ENCODE measurements at regions not wholly inside any gene's neighbourhood (a gene's known extent, or its start where the extent isn't known, plus 50 kb on each side); places are given as distances from the start of the nearest gene placed in this dataset.

DNA sequence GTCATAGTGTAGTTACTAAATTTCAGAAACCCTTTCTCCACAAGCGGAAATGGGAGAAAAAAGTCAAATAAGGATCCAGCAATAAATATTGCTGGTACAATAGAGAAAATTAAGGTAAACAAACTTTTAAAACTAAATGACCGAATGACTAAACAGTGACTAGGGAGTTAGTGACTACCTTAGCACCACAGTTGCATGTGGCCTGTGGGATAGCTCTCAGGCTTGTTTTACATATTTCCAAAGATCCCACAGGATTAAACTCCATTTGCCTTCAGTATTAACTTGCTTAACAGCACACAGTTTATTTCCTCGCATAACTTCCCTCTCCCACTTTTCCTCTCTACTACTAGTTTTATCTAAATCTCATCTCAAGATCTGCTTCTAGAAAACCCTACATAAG, 824.3 kb upstream of the KLHL1 start:
- Histone ChIP-seq H3K14ac (ENCODE audit: low read length in 2 of 2) (no peak overlapping the region), H3K4me2 (ENCODE audit: low read length, poor library complexity, severe bottlenecking) (no peak overlapping the region), H3K23ac (ENCODE audit: low read length in 2 of 2) (no peak overlapping the region), H3K4me1 (ENCODE audit: control insufficient read depth, insufficient read depth, low read depth, low read length) (no peaks in the 10 kb centered on the region), H2AK5ac (ENCODE audit: low read length, severe bottlenecking) (no peak overlapping the region), H3K18ac (ENCODE audit: low read depth in 1 of 2, low read length in 2 of 2) (no peak overlapping the region), H2AFZ (ENCODE audit: low read depth, low read length) (no peak overlapping the region), H2BK12ac (ENCODE audit: low read length in 2 of 2) (no peak overlapping the region), H3K9ac (ENCODE audit: low read length) (no peak overlapping the region), H2BK5ac (ENCODE audit: low read depth, low read length, poor library complexity, severe bottlenecking) (no peak overlapping the region), H3K9me3 (ENCODE audit: control insufficient read depth, low read length) (no peaks in the 10 kb centered on the region), H3K27me3 (ENCODE audit: control insufficient read depth in 1 of 2, insufficient read depth in 1 of 2, low read length in 2 of 2) (no peaks in the 10 kb centered on the region), H3K4me3 (ENCODE audit: insufficient read depth in 1 of 2, low read depth in 1 of 2, low read length in 2 of 2) (no peak overlapping the region), H4K8ac (ENCODE audit: low read length) (no peak overlapping the region), H3K4ac (ENCODE audit: low read depth in 1 of 2, low read length in 2 of 2) (no peak overlapping the region), H2BK120ac (ENCODE audit: low read depth, low read length) (no peak overlapping the region), H4K91ac (ENCODE audit: low read length) (no peak overlapping the region), H2BK15ac (ENCODE audit: low read depth, poor library complexity, severe bottlenecking) (no peak overlapping the region), H3K79me1 (replicated peaks; ENCODE audit: low read length, poor library complexity, severe bottlenecking) (no peaks in the 10 kb centered on the region), H3K27ac (ENCODE audit: low read length, poor library complexity, severe bottlenecking) (no peak overlapping the region), H3K36me3 (ENCODE audit: control insufficient read depth in 1 of 2, insufficient read depth in 2 of 2, low read depth in 1 of 2, low read length in 2 of 2) (no peaks in the 10 kb centered on the region)
- 98% methylated on average over 2 of the region's 3 CpGs for WGBS
- no peak for DNase-seq

- Histone ChIP-seq H4K8ac (ENCODE audit: low read length) (no peak overlapping the region), H2BK5ac (ENCODE audit: low read depth, low read length, poor library complexity, severe bottlenecking) (no peak overlapping the region), H2AK5ac (ENCODE audit: low read length, severe bottlenecking) (peak overlapping the region; percentile 16), H3K14ac (ENCODE audit: low read length in 2 of 2) (no peak overlapping the region), H2BK15ac (ENCODE audit: low read depth, poor library complexity, severe bottlenecking) (no peak overlapping the region), H3K4me2 (ENCODE audit: low read length, poor library complexity, severe bottlenecking) (no peak overlapping the region), H2BK120ac (ENCODE audit: low read depth, low read length) (no peak overlapping the region), H2AFZ (ENCODE audit: low read depth, low read length) (no peak overlapping the region), H3K18ac (ENCODE audit: low read depth in 1 of 2, low read length in 2 of 2) (peak overlapping the region in 1 of 2 experiments; percentile 11), H3K4ac (ENCODE audit: low read depth in 1 of 2, low read length in 2 of 2) (no peak overlapping the region), H3K27me3 (ENCODE audit: control insufficient read depth in 1 of 2, insufficient read depth in 1 of 2, low read length in 2 of 2) (no peaks in the 10 kb centered on the region), H2BK12ac (ENCODE audit: low read length in 2 of 2) (no peak overlapping the region), H3K4me3 (ENCODE audit: insufficient read depth in 1 of 2, low read depth in 1 of 2, low read length in 2 of 2) (no peak overlapping the region), H3K9ac (ENCODE audit: low read length) (no peak overlapping the region), H4K91ac (ENCODE audit: low read length) (no peak overlapping the region), H3K27ac (ENCODE audit: low read length, poor library complexity, severe bottlenecking) (peak overlapping the region; percentile 2), H3K23ac (ENCODE audit: low read length in 2 of 2) (no peak overlapping the region), H3K79me1 (replicated peaks; ENCODE audit: low read length, poor library complexity, severe bottlenecking) (no peaks in the 10 kb centered on the region), H3K36me3 (ENCODE audit: control insufficient read depth in 1 of 2, insufficient read depth in 2 of 2, low read depth in 1 of 2, low read length in 2 of 2) (no peaks in the 10 kb centered on the region), H3K9me3 (ENCODE audit: control insufficient read depth, low read length) (no peaks in the 10 kb centered on the region), H3K4me1 (ENCODE audit: control insufficient read depth, insufficient read depth, low read depth, low read length) (peaks cover 6% of the 10 kb centered on the region)
- 92% methylated on average over 38 of the region's 38 CpGs for WGBS
- DNase-seq: no peak
These were observed 815.9 kb upstream of the KLHL1 start for GRCh38 chr13:70923863-70924752.

GRCh38 chr13:70911286-70911685, 803.0 kb upstream of the KLHL1 start:
- Histone ChIP-seq H3K4me3 (ENCODE audit: insufficient read depth in 1 of 2, low read depth in 1 of 2, low read length in 2 of 2) (no peak overlapping the region), H3K4ac (ENCODE audit: low read depth in 1 of 2, low read length in 2 of 2) (no peak overlapping the region), H3K79me1 (replicated peaks; ENCODE audit: low read length, poor library complexity, severe bottlenecking) (no peaks in the 10 kb centered on the region), H2AFZ (ENCODE audit: low read depth, low read length) (no peak overlapping the region), H3K27me3 (ENCODE audit: control insufficient read depth in 1 of 2, insufficient read depth in 1 of 2, low read length in 2 of 2) (no peaks in the 10 kb centered on the region), H2BK12ac (ENCODE audit: low read length in 2 of 2) (no peak overlapping the region), H4K91ac (ENCODE audit: low read length) (no peak overlapping the region), H2BK5ac (ENCODE audit: low read depth, low read length, poor library complexity, severe bottlenecking) (no peak overlapping the region), H3K27ac (ENCODE audit: low read length, poor library complexity, severe bottlenecking) (no peak overlapping the region), H3K23ac (ENCODE audit: low read length in 2 of 2) (no peak overlapping the region), H3K18ac (ENCODE audit: low read depth in 1 of 2, low read length in 2 of 2) (no peak overlapping the region), H3K9ac (ENCODE audit: low read length) (no peak overlapping the region), H2AK5ac (ENCODE audit: low read length, severe bottlenecking) (no peak overlapping the region), H3K4me1 (ENCODE audit: control insufficient read depth, insufficient read depth, low read depth, low read length) (no peaks in the 10 kb centered on the region), H3K9me3 (ENCODE audit: control insufficient read depth, low read length) (no peaks in the 10 kb centered on the region), H2BK120ac (ENCODE audit: low read depth, low read length) (no peak overlapping the region), H3K4me2 (ENCODE audit: low read length, poor library complexity, severe bottlenecking) (no peak overlapping the region), H3K14ac (ENCODE audit: low read length in 2 of 2) (no peak overlapping the region), H4K8ac (ENCODE audit: low read length) (no peak overlapping the region), H3K36me3 (ENCODE audit: control insufficient read depth in 1 of 2, insufficient read depth in 2 of 2, low read depth in 1 of 2, low read length in 2 of 2) (no peaks in the 10 kb centered on the region), H2BK15ac (ENCODE audit: low read depth, poor library complexity, severe bottlenecking) (no peak overlapping the region)
- DNase-seq: no peak
- no CpG with 5 or more reads among the region's 1 CpG for WGBS

DNA sequence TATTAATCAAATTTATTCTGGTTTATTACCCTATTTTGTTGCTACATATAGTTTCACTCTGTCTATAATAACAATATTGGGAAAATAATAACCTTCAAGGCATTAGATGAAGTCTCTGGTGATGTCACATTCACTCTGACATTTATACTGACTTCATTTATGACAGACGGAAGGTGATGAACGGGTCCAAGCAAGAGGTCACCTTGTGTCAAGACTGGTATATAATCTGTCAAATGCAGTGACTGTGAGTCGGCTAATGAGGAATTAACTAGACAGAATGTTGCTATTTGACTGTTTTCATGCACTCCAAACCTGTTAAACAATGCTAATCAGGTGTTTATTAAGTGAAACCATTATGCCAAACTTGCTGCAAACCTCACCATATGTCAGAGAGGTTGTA, 800.5 kb upstream of the KLHL1 start:
- no peak overlapping the region for H3K23ac ChIP-seq (ENCODE audit: low read length in 2 of 2)
- no peak overlapping the region for H3K27ac ChIP-seq (ENCODE audit: low read length, poor library complexity, severe bottlenecking)
- H3K4me2 ChIP-seq (ENCODE audit: low read length, poor library complexity, severe bottlenecking): no peak overlapping the region
- no peak overlapping the region for H2AK5ac ChIP-seq (ENCODE audit: low read length, severe bottlenecking)
- H3K79me1 ChIP-seq (replicated peaks; ENCODE audit: low read length, poor library complexity, severe bottlenecking): no peaks in the 10 kb centered on the region
- H2BK12ac ChIP-seq (ENCODE audit: low read length in 2 of 2): no peak overlapping the region
- no peak overlapping the region for H3K14ac ChIP-seq (ENCODE audit: low read length in 2 of 2)
- WGBS: 96% methylated on average over 2 of the region's 3 CpGs
- no peak overlapping the region for H3K4ac ChIP-seq (ENCODE audit: low read depth in 1 of 2, low read length in 2 of 2)
- no peak overlapping the region for H3K4me3 ChIP-seq (ENCODE audit: insufficient read depth in 1 of 2, low read depth in 1 of 2, low read length in 2 of 2)
- no peak overlapping the region for H4K8ac ChIP-seq (ENCODE audit: low read length)
- DNase-seq: no peak
- H3K27me3 ChIP-seq (ENCODE audit: control insufficient read depth in 1 of 2, insufficient read depth in 1 of 2, low read length in 2 of 2): no peaks in the 10 kb centered on the region
- no peaks in the 10 kb centered on the region for H3K4me1 ChIP-seq (ENCODE audit: control insufficient read depth, insufficient read depth, low read depth, low read length)
- H4K91ac ChIP-seq (ENCODE audit: low read length): no peak overlapping the region
- H3K9me3 ChIP-seq (ENCODE audit: control insufficient read depth, low read length): no peaks in the 10 kb centered on the region
- H2BK15ac ChIP-seq (ENCODE audit: low read depth, poor library complexity, severe bottlenecking): no peak overlapping the region
- H3K36me3 ChIP-seq (ENCODE audit: control insufficient read depth in 1 of 2, insufficient read depth in 2 of 2, low read depth in 1 of 2, low read length in 2 of 2): no peaks in the 10 kb centered on the region
- no peak overlapping the region for H2BK120ac ChIP-seq (ENCODE audit: low read depth, low read length)
- no peak overlapping the region for H3K18ac ChIP-seq (ENCODE audit: low read depth in 1 of 2, low read length in 2 of 2)
- no peak overlapping the region for H2AFZ ChIP-seq (ENCODE audit: low read depth, low read length)
- no peak overlapping the region for H3K9ac ChIP-seq (ENCODE audit: low read length)
- no peak overlapping the region for H2BK5ac ChIP-seq (ENCODE audit: low read depth, low read length, poor library complexity, severe bottlenecking)
